Activated CD8-positive, alpha-beta T cell treated with anti-CD3 and anti-CD28 coated beads for 36 hours (primary cell): ENCODE measurements at regions not wholly inside any gene's neighbourhood (a gene's known extent, or its start where the extent isn't known, plus 50 kb on each side); places are given as distances from the start of the nearest gene placed in this dataset.

Experiments used
- ATAC-seq: fragments of 200-7000 bp; cut with Tn5 transposase; one replicate; pipeline ENCODE4 v1.10.0; 2021; ENCODE audit warnings: mild to moderate bottlenecking, moderate library complexity
- CTCF ChIA-PET: fragments of 350-600 bp; sonication (Branson Sonifier 250); formaldehyde crosslinking; loops from one replicate; lab custom pipeline; 2021; ENCODE audit warnings: antibody characterized with exemption; lab: Charles Lee
- POLR2A ChIA-PET: fragments of 350-600 bp; sonication (Branson Sonifier 250); formaldehyde crosslinking; loops from one replicate; lab custom pipeline; 2021; ENCODE audit warnings: antibody characterized with exemption; lab: Charles Lee
- DNase-seq: peaks from one replicate; pipeline ENCODE4 v3.0.0-alpha.2; 2020
- H3K27ac Mint-ChIP-seq: one replicate; pipeline ENCODE4 v1.8.0; 2021; ENCODE audit warnings: mild to moderate bottlenecking, mixed read lengths
- H3K27me3 Mint-ChIP-seq: one replicate; pipeline ENCODE4 v1.8.0; 2021; ENCODE audit warnings: mixed read lengths
- H3K36me3 Mint-ChIP-seq: one replicate; pipeline ENCODE4 v1.8.0; 2021; ENCODE audit warnings: low read depth, mixed read lengths
- H3K4me1 Mint-ChIP-seq: one replicate; pipeline ENCODE4 v1.8.0; 2021; ENCODE audit warnings: low read depth, mixed read lengths
- H3K4me3 Mint-ChIP-seq: one replicate; pipeline ENCODE4 v1.8.0; 2021; ENCODE audit warnings: mild to moderate bottlenecking, moderate library complexity, mixed read lengths
- H3K9me3 Mint-ChIP-seq: one replicate; pipeline ENCODE4 v1.8.0; 2021; ENCODE audit warnings: mixed read lengths
- intact Hi-C: fragments of 100-400 bp; cut with micrococcal nuclease; formaldehyde crosslinking; loops from one replicate; pipeline ENCODE4 v1.10.0; 2022
- TF ChIP-seq, protein P1 (sequence below): fragments of 200-600 bp; IDR thresholded peaks from one replicate; pipeline ENCODE4 v1.8.0; 2022; ENCODE audit warnings: antibody characterized with exemption, mild to moderate bottlenecking

DNA sequence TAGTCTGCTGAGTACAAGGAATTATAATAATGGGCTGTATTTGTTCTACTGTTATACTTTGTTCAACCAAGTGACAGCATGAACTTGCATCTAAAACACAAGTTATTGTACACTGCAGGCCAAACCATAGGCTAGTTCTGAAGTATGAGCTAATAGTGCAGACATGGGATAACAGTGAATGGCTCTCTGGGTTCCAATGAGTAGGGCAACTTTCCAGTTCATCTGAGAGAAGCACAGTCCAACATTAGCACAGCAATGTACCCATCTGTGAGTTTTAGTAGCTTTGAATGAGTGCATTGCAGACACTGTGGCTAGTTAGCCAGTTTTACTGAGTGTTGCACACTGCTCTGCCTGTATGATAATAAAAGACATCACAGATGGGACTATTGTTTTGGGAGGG lies 56.5 kb upstream of the FUT9 start:
- H3K27me3 Mint-ChIP-seq: no peaks in the 10 kb centered on the region
- TF ChIP-seq, protein P1, sequence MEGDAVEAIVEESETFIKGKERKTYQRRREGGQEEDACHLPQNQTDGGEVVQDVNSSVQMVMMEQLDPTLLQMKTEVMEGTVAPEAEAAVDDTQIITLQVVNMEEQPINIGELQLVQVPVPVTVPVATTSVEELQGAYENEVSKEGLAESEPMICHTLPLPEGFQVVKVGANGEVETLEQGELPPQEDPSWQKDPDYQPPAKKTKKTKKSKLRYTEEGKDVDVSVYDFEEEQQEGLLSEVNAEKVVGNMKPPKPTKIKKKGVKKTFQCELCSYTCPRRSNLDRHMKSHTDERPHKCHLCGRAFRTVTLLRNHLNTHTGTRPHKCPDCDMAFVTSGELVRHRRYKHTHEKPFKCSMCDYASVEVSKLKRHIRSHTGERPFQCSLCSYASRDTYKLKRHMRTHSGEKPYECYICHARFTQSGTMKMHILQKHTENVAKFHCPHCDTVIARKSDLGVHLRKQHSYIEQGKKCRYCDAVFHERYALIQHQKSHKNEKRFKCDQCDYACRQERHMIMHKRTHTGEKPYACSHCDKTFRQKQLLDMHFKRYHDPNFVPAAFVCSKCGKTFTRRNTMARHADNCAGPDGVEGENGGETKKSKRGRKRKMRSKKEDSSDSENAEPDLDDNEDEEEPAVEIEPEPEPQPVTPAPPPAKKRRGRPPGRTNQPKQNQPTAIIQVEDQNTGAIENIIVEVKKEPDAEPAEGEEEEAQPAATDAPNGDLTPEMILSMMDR: no peak
- H3K36me3 Mint-ChIP-seq: no peaks in the 10 kb centered on the region
- intact Hi-C loops: no loop called here
- H3K4me3 Mint-ChIP-seq: no peak overlapping the region
- ATAC-seq (no peak), DNase-seq (no peak)
- H3K4me1 Mint-ChIP-seq: no peaks in the 10 kb centered on the region
- CTCF ChIA-PET: no interaction called here
- no peaks in the 10 kb centered on the region for H3K9me3 Mint-ChIP-seq
- POLR2A ChIA-PET: no interaction called here
- H3K27ac Mint-ChIP-seq: no peak overlapping the region
